ENCODE measurements at regions not wholly inside any gene's neighbourhood (a gene's known extent, or its start where the extent isn't known, plus 50 kb on each side); places are given as distances from the start of the nearest gene placed in this dataset.

DNA sequence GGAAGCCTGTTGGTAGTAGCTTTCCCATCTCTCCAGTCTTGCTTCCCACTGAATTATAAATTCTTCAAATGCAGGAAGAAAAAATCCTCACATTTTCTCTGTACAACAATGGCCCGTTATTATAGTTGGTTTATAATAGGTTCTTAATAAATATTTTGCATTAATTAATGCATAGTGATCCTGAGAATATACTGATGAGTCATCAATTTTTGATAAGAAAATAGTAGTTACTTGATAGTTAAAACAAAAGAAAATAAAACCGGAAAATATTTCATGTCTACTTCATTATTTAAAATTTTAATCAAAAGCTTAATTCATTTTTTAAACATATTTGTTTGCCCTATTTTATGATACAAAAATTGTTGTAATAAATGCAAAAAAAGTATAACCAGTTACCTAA is 762.6 kb downstream of the BRINP1 start:
- TF ChIP-seq, protein P1, sequence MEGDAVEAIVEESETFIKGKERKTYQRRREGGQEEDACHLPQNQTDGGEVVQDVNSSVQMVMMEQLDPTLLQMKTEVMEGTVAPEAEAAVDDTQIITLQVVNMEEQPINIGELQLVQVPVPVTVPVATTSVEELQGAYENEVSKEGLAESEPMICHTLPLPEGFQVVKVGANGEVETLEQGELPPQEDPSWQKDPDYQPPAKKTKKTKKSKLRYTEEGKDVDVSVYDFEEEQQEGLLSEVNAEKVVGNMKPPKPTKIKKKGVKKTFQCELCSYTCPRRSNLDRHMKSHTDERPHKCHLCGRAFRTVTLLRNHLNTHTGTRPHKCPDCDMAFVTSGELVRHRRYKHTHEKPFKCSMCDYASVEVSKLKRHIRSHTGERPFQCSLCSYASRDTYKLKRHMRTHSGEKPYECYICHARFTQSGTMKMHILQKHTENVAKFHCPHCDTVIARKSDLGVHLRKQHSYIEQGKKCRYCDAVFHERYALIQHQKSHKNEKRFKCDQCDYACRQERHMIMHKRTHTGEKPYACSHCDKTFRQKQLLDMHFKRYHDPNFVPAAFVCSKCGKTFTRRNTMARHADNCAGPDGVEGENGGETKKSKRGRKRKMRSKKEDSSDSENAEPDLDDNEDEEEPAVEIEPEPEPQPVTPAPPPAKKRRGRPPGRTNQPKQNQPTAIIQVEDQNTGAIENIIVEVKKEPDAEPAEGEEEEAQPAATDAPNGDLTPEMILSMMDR (conservative IDR thresholded peaks at IDR 0.05), result no peak
- H3K4me1 Mint-ChIP-seq, result no peaks in the 10 kb centered on the region
- no peak overlapping the region for H2BK120ac ChIP-seq (ENCODE audit: low read depth, low read length, poor library complexity, severe bottlenecking)
- peaks cover 0 to 4% of the 10 kb centered on the region in 2 experiments; a peak in 4 of 5 replicates for H3K9me3 Mint-ChIP-seq
- H3K4ac ChIP-seq (ENCODE audit: low read depth, low read length), result no peak overlapping the region
- H3K4me1 ChIP-seq (ENCODE audit: insufficient read depth, low read length), result no peaks in the 10 kb centered on the region
- no peaks in the 10 kb centered on the region for H3K79me2 ChIP-seq (ENCODE audit: insufficient read depth, low read length)
- H3K9me3 ChIP-seq (ENCODE audit: control insufficient read depth, low read depth, low read length), result no peaks in the 10 kb centered on the region
- H4K91ac ChIP-seq (ENCODE audit: insufficient read length, low read depth, low read length), result no peak overlapping the region
- no peak overlapping the region for H3K56ac ChIP-seq (ENCODE audit: insufficient read length, low read depth, low read length)
- H3T11ph ChIP-seq (ENCODE audit: low read length), result no peak overlapping the region
- no peak overlapping the region for H3K18ac ChIP-seq (ENCODE audit: insufficient read length, low read depth, low read length)
- H2BK20ac ChIP-seq (ENCODE audit: low read depth, low read length, poor library complexity, severe bottlenecking), result no peak overlapping the region
- no peak overlapping the region for H4K8ac ChIP-seq (replicated peaks; ENCODE audit: insufficient read length, low read depth, low read length)
- H3K36me3 Mint-ChIP-seq (ENCODE audit: insufficient read depth in 1 of 3, low read depth in 3 of 3), result no peaks in the 10 kb centered on the region
- H3K23me2 ChIP-seq (ENCODE audit: insufficient read length, low read depth, low read length, poor library complexity, severe bottlenecking), result no peaks in the 10 kb centered on the region
- no peak overlapping the region for H3K9ac ChIP-seq (ENCODE audit: extremely low read depth, insufficient read length, low read length)
- no peak overlapping the region for H3K4me2 ChIP-seq (ENCODE audit: insufficient read depth, insufficient read length, low read length)
- H3K79me1 ChIP-seq (ENCODE audit: insufficient read depth, low read depth, low read length, poor library complexity, severe bottlenecking), result no peaks in the 10 kb centered on the region
- no peak overlapping the region for H3K23ac ChIP-seq (ENCODE audit: insufficient read length, low read depth, low read length)
- no peak overlapping the region for H2AK5ac ChIP-seq (ENCODE audit: insufficient read length, low read length)
- WGBS (ENCODE audit: extremely low coverage, insufficient read length, low lambda C conversion rate), result no CpG with 5 or more reads among the region's 2 CpGs
- H3K27ac Mint-ChIP-seq, result no peak overlapping the region
- H3K27me3 ChIP-seq (ENCODE audit: insufficient read depth, low read length), result no peaks in the 10 kb centered on the region
- H4K20me1 ChIP-seq (ENCODE audit: control insufficient read depth, insufficient read depth, insufficient read length), result no peaks in the 10 kb centered on the region
- H3K14ac ChIP-seq (ENCODE audit: insufficient read depth, low read length), result no peak overlapping the region
- no peak overlapping the region for H2BK12ac ChIP-seq (ENCODE audit: insufficient read length, low read depth, low read length)
- no peak for DNase-seq
- no peak overlapping the region for H2BK5ac ChIP-seq (ENCODE audit: insufficient read length, low read length)
- no peak overlapping the region for H3K4me3 Mint-ChIP-seq
- H3K27me3 Mint-ChIP-seq (ENCODE audit: low read depth), result no peaks in the 10 kb centered on the region
- H2BK15ac ChIP-seq (ENCODE audit: low read depth, low read length), result no peak overlapping the region
- no peak overlapping the region for H4K5ac ChIP-seq (ENCODE audit: insufficient read length, low read depth, low read length)
- no peak overlapping the region for H2AFZ ChIP-seq (ENCODE audit: low read length)
- no peak overlapping the region for H3K27ac ChIP-seq (ENCODE audit: insufficient read length, low read depth, low read length)

All from H9 (cell line).